GM18511 (cell line): ENCODE measurements at regions not wholly inside any gene's neighbourhood (a gene's known extent, or its start where the extent isn't known, plus 50 kb on each side); places are given as distances from the start of the nearest gene placed in this dataset.
A peak's percentile ranks its signal among the peaks of the same experiment; 100 is the strongest.

Experiments used
- ATAC-seq: cut with Tn5 transposase; IDR thresholded peaks from one replicate; pipeline ENCODE4 v1.9.1; 2021; ENCODE audit warnings: mild to moderate bottlenecking, moderate library complexity; ENCODE audit not compliant: unreplicated experiment

GRCh38 chr13:81493144-81493543 lies 1152.2 kb upstream of the SPRY2 start:
- peak; percentile 74 for ATAC-seq

- no peak for ATAC-seq
These were observed 1151.5 kb upstream of the SPRY2 start for GRCh38 chr13:81492449-81492848.

- no peak for ATAC-seq
These were observed 1147.1 kb upstream of the SPRY2 start for GRCh38 chr13:81488021-81488420.

DNA sequence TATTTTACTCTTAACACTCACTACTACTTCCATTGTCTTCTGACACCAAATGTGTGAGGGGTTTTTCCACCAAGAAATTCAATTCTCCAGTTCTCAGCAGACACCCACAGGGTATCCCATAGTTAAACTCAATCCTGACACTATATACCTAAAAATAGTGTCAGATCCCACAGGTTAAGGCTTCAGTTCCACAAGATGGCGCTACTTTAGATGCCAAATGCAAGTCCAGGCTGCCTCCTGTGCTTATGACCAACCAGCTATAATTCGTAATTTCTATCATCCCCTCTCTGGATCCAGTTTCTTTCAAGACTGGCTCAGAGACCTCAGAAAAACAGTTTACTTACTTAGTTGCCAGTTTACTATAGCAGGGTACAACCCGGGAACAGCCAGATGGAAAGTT lies 1146.2 kb upstream of the SPRY2 start:
- no peak for ATAC-seq

- ATAC-seq: no peak
These were observed 1139.7 kb upstream of the SPRY2 start for GRCh38 chr13:81480634-81481033.

GRCh38 chr13:81473366-81473899 lies 1132.5 kb upstream of the SPRY2 start:
- no peak for ATAC-seq

GRCh38 chr13:81458170-81458569 lies 1117.2 kb upstream of the SPRY2 start:
- no peak for ATAC-seq

- ATAC-seq: no peak
These were observed 1105.5 kb upstream of the SPRY2 start for GRCh38 chr13:81446441-81446840.

DNA sequence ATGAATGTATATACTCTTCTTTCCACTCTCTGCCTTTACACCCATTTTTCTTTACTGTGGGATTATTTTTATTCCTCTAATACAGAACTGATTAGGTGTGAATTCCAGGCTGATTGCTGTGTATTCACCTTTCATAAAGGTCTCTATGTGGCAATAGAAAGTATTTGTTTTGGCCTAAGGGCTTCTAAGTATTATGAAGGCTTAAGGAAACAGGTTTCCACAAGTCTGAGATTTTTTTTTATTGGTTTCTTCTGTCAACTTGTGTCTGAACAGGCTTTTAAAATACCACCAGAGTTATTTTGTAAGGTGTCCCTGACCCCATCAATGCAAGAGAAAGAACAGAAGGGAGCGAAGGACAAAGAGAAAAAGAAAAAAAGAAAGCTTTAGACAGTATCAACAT lies 1102.0 kb upstream of the SPRY2 start:
- ATAC-seq: no peak

DNA sequence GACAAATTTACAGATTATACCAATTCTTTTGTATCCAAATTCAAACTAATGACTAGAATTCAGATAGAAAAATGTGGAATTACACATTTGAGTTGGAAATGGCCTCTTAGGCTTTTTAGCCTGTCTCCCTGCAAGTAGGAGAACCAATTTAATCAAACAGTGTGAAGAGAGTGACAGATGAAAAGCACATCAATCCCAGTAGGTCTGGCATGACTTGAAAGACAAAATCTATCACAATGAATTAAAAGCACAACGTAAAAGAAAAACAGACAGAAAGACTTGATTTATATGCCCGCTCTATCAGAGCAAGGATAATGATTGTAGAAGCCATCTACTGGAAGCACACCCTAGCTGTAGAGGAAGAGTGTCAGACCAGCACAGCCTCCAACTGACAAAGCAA lies 1084.4 kb upstream of the SPRY2 start:
- no peak for ATAC-seq

DNA sequence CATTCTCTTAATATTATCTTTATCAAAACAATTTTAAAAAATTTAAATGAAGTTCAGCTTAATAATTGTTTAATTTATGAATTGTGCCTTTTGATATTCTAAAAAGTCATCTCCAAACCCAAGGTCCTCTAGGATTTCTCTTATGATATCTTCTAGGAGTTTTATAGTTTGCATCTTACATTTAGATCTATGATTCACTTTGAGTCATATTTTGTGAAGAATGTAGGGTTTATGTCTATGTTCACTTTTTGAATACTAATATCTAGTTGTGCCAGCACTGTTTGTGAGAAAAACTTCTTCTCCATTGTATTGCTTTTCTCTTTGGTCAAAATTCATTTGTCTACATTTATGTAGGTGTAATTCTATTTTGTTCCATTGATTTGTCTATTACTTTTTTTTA lies 1068.4 kb upstream of the SPRY2 start:
- ATAC-seq: no peak

DNA sequence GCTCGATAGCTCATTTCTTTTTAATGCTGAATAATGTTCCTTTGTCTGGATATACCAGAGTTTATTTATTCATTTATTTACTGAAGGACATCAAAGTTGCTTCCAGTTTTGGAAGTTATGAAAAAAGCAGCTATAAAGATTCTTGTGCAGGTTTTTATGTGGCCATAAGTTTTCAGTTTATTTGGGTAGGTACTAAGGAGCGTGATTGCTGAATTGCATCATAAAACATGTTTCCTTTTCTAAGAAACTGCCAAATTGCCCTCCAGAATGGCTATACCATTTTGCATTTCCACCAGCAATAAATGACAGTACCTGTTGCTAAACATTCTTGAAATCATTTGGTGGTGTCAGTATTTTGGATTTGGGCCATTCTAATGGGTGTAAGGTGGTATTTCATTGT lies 1067.7 kb upstream of the SPRY2 start:
- ATAC-seq: no peak

GRCh38 chr13:81406639-81407292 lies 1065.8 kb upstream of the SPRY2 start:
- peak; percentile 87 for ATAC-seq

DNA sequence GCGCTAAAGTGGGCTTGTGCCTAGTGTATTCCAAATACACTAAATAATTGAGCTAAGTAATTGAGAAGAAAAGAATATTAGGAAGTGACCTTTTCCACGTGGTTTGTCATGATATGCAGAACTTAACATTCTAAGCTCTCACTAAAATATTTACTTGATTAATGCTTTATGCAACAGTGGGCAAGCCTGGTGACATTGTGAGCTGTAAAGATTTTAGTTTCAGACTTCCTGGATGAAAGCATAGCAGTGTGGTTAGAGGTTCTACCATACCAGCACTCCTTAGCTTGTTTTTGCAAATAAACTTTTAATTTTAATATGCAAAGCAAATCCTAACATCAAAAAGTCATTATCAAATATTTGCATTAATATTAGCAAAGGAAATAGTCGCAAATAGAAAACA lies 1065.1 kb upstream of the SPRY2 start:
- peak; percentile 36 for ATAC-seq

DNA sequence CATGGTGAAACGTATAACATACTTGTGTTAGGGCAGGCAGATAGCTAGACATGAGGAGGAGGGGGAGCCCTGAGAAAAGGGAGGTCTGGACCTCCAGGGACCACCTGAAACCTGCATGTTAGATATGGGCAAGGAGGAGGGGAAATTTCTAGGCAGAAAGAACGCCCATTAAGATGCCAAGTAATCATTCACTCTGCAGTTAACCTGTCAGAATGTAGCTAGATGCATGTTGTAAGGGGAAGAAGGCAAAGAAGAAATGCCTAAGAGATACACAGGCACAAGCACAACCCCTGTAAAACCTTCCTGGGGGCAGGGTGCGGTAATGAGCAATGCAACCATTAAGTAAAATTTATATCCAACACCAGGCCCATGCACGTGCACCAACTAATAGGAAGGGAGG lies 1055.3 kb upstream of the SPRY2 start:
- no peak for ATAC-seq

DNA sequence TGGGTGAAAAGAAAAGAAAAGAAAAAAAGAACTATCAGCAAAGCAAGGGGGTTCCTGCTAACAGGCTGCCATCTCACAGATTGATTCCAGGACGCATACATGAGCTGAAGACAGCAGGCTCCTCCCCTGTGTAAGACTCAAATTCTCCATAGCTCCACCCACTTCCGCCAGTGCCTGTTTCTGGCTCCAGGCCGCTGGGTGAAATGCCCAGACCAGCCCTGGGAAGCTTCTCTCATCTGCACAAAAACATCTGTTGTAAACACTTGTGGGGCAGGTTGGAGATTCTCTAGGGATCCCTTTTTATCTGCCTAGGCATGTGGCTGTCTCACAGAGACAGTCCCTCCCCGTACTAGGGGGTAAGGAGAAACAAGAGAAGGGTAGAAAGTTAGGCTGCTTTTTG lies 1054.4 kb upstream of the SPRY2 start:
- ATAC-seq: peak; percentile 46

DNA sequence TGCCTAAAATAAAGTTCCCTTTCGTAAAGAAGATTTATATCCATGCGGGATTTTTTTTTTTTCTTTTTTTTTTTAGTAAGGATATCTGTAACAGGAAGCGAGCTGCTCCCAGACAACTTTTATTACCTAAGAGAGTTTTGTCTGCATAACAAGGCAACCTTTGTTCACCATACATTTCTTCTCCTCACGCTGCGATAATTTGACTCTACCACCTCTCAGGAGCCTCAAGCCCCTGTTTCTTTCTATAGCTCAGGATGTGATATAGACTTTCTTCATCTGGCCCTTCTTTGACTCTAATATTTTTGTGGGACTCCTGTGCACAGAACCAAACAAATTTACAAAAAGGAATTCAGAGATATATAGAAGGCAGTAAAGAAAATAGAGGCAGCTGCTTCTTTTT lies 1053.7 kb upstream of the SPRY2 start:
- ATAC-seq: no peak

DNA sequence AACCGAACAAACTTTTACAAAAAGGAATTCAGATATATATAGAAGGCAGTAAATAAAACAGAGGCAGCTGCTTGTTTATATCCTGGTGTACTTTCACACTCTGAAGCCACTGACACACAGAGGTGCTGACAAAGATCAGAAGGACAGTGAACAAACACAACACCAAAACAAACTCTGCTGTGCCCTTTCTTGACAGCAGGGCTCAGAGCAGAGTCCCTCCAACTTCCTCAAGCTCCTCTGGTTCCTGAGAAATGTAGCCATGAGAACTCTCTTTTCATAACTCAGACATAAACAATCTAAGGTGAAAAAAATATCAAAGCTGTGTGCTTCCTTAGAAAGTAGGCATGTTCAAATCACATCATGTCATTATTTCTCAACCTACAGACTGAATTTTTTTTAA lies 1052.8 kb upstream of the SPRY2 start:
- ATAC-seq: no peak

- no peak for ATAC-seq
These were observed 1052.2 kb upstream of the SPRY2 start for GRCh38 chr13:81393110-81393509.

DNA sequence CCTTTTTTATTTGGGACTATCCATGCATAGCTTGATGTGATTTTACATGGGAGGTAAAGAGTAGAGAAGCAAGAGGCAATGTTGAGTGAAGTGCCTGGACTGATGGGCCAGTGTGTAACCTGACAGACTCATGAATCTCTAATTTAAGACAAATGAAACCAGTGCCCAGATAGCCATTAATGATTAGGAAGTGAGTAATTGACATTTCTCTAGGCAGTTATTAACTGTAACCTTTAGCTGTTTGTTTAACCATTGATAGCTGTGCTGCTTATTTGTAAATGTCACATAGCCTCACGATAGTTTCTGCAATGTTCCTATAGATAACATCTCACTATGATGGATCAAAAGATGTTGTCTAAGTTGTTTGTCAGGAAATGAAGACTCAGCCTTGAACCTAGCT lies 1047.5 kb upstream of the SPRY2 start:
- ATAC-seq: peak; percentile 52

GRCh38 chr13:81383444-81383843 lies 1042.5 kb upstream of the SPRY2 start:
- no peak for ATAC-seq

- ATAC-seq: no peak
These were observed 1041.3 kb upstream of the SPRY2 start for GRCh38 chr13:81382246-81382645.

DNA sequence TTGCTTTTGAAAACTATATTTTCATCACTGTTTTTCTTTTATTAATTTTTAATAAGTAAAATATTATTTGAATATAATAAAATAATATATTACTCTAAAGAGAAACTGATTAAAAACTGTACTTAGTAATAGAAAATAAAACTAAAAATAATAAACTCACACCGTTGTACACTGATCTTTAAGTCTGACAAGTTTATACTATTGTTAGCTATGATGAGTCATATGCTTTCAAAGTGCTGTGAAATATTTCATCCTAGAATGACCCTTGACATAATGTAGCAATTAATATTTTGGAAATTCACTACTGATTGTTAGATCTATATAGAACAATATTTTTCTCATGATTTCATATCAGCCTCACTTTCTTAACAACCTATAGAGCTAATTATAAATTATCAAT lies 1040.6 kb upstream of the SPRY2 start:
- ATAC-seq: peak; percentile 48
